ENCODE measurements at regions not wholly inside any gene's neighbourhood (a gene's known extent, or its start where the extent isn't known, plus 50 kb on each side); places are given as distances from the start of the nearest gene placed in this dataset.

DNA sequence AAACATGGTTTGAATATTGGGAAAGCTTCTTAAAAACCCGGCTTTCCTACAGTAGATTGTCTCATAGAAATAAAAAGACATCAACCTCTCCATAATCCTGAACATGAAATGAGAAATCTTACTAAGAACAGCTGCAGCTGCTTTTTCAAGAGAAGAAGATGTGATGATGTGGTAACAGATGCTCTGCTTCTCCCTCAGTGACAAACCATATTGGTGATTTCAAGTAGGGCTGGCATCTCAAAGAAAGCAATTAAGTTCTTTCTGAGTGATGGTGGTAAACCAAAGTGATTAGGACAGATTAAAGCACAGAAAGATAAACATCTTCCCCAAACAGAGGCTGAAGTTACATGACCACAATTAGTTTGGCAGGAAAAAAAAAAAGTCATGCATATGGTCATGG is 1477.7 kb downstream of the RAPGEF2 start:
- TF ChIP-seq U2AF1 (optimal IDR thresholded peaks at IDR 0.05; ENCODE audit: low read depth, low read length) = no peak
- no peak for TF ChIP-seq ZNF678 (CRISPR knock-in tag; IDR thresholded peaks at IDR 0.05)
- no peak for TF ChIP-seq FIP1L1 (IDR thresholded peaks at IDR 0.05; ENCODE audit: borderline replicate concordance, insufficient read depth, low read depth, low read length)
- TF ChIP-seq, protein P1, sequence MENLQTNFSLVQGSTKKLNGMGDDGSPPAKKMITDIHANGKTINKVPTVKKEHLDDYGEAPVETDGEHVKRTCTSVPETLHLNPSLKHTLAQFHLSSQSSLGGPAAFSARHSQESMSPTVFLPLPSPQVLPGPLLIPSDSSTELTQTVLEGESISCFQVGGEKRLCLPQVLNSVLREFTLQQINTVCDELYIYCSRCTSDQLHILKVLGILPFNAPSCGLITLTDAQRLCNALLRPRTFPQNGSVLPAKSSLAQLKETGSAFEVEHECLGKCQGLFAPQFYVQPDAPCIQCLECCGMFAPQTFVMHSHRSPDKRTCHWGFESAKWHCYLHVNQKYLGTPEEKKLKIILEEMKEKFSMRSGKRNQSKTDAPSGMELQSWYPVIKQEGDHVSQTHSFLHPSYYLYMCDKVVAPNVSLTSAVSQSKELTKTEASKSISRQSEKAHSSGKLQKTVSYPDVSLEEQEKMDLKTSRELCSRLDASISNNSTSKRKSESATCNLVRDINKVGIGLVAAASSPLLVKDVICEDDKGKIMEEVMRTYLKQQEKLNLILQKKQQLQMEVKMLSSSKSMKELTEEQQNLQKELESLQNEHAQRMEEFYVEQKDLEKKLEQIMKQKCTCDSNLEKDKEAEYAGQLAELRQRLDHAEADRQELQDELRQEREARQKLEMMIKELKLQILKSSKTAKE (CRISPR knock-in tag; IDR thresholded peaks at IDR 0.05; ENCODE audit: borderline replicate concordance) = no peak
- TF ChIP-seq, protein P2, sequence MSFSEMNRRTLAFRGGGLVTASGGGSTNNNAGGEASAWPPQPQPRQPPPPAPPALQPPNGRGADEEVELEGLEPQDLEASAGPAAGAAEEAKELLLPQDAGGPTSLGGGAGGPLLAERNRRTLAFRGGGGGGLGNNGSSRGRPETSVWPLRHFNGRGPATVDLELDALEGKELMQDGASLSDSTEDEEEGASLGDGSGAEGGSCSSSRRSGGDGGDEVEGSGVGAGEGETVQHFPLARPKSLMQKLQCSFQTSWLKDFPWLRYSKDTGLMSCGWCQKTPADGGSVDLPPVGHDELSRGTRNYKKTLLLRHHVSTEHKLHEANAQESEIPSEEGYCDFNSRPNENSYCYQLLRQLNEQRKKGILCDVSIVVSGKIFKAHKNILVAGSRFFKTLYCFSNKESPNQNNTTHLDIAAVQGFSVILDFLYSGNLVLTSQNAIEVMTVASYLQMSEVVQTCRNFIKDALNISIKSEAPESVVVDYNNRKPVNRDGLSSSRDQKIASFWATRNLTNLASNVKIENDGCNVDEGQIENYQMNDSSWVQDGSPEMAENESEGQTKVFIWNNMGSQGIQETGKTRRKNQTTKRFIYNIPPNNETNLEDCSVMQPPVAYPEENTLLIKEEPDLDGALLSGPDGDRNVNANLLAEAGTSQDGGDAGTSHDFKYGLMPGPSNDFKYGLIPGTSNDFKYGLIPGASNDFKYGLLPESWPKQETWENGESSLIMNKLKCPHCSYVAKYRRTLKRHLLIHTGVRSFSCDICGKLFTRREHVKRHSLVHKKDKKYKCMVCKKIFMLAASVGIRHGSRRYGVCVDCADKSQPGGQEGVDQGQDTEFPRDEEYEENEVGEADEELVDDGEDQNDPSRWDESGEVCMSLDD (CRISPR knock-in tag; IDR thresholded peaks at IDR 0.05; ENCODE audit: borderline replicate concordance) = no peak
- TF ChIP-seq CTCF (CRISPR knock-in tag; IDR thresholded peaks at IDR 0.05) = no peak
- no peak for TF ChIP-seq AHDC1 (CRISPR knock-in tag; IDR thresholded peaks at IDR 0.05; ENCODE audit: borderline replicate concordance)
- TF ChIP-seq, protein P3, sequence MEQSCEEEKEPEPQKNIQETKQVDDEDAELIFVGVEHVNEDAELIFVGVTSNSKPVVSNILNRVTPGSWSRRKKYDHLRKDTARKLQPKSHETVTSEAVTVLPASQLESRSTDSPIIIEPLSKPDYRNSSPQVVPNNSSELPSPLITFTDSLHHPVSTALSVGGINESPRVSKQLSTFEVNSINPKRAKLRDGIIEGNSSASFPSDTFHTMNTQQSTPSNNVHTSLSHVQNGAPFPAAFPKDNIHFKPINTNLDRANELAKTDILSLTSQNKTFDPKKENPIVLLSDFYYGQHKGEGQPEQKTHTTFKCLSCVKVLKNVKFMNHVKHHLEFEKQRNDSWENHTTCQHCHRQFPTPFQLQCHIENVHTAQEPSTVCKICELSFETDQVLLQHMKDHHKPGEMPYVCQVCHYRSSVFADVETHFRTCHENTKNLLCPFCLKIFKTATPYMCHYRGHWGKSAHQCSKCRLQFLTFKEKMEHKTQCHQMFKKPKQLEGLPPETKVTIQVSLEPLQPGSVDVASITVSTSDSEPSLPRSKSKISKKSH (CRISPR knock-in tag; IDR thresholded peaks at IDR 0.05; ENCODE audit: borderline replicate concordance) = no peak
- TF ChIP-seq, protein P4, sequence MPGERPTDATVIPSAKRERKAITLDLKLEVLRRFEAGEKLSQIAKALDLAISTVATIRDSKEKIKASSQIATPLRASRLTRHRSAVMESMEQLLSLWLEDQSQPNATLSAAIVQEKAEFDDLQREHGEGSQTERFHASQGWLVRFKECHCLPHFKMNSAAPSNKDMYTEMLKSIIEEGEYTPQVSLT (CRISPR knock-in tag; IDR thresholded peaks at IDR 0.05; ENCODE audit: borderline replicate concordance, low read depth) = no peak
- no peak for TF ChIP-seq ARID2 (CRISPR knock-in tag; IDR thresholded peaks at IDR 0.05; ENCODE audit: borderline replicate concordance)
- TF ChIP-seq SP1 (IDR thresholded peaks at IDR 0.05) = no peak
- TF ChIP-seq SP1 (CRISPR knock-in tag; IDR thresholded peaks at IDR 0.05) = no peak
- TF ChIP-seq, protein P5, sequence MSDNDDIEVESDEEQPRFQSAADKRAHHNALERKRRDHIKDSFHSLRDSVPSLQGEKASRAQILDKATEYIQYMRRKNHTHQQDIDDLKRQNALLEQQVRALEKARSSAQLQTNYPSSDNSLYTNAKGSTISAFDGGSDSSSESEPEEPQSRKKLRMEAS (IDR thresholded peaks at IDR 0.05) = no peak
- no peak for TF ChIP-seq ZFP41 (CRISPR knock-in tag; IDR thresholded peaks at IDR 0.05; ENCODE audit: borderline replicate concordance)
